ENCODE measurements at regions not wholly inside any gene's neighbourhood (a gene's known extent, or its start where the extent isn't known, plus 50 kb on each side); places are given as distances from the start of the nearest gene placed in this dataset.

- no peak for DNase-seq
- intact Hi-C loops (cut with micrococcal nuclease) = no loop called here
- no peak overlapping the region for H3K27ac Mint-ChIP-seq
- POLR2A ChIA-PET = no interaction called here
- H3K36me3 Mint-ChIP-seq = no peaks in the 10 kb centered on the region
- H3K27me3 Mint-ChIP-seq = no peaks in the 10 kb centered on the region
- H3K4me1 Mint-ChIP-seq (ENCODE audit: low read depth) = no peaks in the 10 kb centered on the region
- no peak overlapping the region for H3K4me3 Mint-ChIP-seq
- peaks cover 8% of the 10 kb centered on the region for H3K9me3 Mint-ChIP-seq
- CTCF ChIA-PET = no interaction called here
Measured at GRCh38 chr5:158544388-158545339, 555.1 kb downstream of the EBF1 start.

- H3K27ac Mint-ChIP-seq = no peak overlapping the region
- H3K36me3 Mint-ChIP-seq = no peaks in the 10 kb centered on the region
- CTCF ChIA-PET = no interaction called here
- no peak overlapping the region for H3K4me3 Mint-ChIP-seq
- POLR2A ChIA-PET = no interaction called here
- intact Hi-C loops (cut with micrococcal nuclease) = no loop called here
- DNase-seq = no peak
- H3K4me1 Mint-ChIP-seq (ENCODE audit: low read depth) = no peaks in the 10 kb centered on the region
- no peaks in the 10 kb centered on the region for H3K27me3 Mint-ChIP-seq
- H3K9me3 Mint-ChIP-seq = peaks cover 8% of the 10 kb centered on the region
Measured at GRCh38 chr5:158543539-158544387, 556.0 kb downstream of the EBF1 start.

DNA sequence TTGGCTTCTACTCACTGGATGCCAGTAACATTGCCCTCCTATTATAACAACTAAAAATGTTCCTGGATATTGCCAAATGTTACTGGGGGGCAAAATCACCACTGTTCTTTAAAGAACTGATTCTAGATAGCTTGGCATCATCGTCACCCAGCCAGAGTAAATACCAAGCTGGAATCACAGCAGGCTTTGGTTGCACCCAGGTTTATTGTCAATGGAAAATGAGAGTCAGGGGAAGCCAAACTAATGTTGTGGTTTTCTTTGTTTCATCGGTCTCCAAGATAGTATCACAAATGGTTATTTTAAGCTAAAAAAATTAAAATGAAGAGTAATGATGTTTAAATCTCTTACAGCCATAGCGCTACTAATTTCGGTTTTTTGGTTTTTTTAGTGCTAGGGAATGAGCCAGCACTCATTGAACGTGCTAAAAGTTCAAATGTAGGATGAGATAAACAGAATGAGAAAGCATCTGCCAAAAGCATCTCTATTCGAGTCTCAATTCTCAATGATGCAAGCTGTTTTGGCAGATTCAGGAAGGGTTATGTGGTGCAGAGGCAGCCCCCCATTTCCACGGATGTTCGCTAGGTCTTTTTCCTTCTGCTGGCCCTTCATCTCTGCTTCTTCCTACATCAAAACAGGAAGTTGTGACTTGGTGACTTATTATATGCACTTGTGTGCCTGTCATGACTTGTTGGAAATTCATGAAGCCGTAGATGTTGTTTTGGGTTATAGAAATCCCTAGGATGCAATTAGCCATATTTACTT lies 558.0 kb downstream of the EBF1 start:
- ChIA-PET CTCF (interaction anchor here (0.9 kb wide), 1 partner anchor 466 kb away, joined by 3 read pairs; no protein-coding TSS in a partner anchor), POLR2A (no interaction called here)
- intact Hi-C loops (cut with micrococcal nuclease) = no loop called here
- peaks cover 1% of the 10 kb centered on the region for H3K27me3 Mint-ChIP-seq
- DNase-seq = no peak
- H3K4me3 Mint-ChIP-seq = no peak overlapping the region
- no peaks in the 10 kb centered on the region for H3K9me3 Mint-ChIP-seq
- H3K36me3 Mint-ChIP-seq = no peaks in the 10 kb centered on the region
- no peaks in the 10 kb centered on the region for H3K4me1 Mint-ChIP-seq (ENCODE audit: low read depth)
- no peak overlapping the region for H3K27ac Mint-ChIP-seq

DNA sequence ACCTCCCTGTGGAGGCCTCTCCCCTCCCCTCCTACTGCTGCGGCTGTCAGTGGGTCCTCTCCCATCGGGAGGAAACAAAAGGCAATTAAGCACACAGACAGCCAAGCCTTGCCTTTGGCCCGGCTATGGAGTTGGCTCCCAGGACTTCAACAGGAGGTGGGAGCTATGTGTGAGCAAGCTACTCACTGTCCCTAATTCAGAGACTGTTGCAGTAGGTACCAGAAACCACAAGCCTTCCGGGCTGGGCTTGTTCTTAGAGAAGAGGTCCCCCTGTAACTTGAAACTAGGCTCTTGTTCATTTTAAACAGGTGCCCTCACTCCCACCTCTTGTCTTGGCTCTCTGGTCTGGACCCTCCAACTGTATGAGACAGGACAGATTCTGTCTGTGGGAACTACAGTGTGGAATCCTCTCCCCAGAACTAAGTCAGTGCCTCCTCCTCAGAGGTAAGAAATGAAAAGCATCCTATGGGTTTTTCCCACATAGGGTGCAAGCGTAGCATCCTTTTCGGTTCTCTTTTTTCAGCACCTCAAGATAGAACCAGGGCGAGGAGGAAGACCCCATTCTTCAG lies 561.1 kb downstream of the EBF1 start:
- peaks cover 1% of the 10 kb centered on the region for H3K27me3 Mint-ChIP-seq
- POLR2A ChIA-PET = no interaction called here
- intact Hi-C loops (cut with micrococcal nuclease) = no loop called here
- H3K4me1 Mint-ChIP-seq (ENCODE audit: low read depth) = no peaks in the 10 kb centered on the region
- H3K9me3 Mint-ChIP-seq = no peaks in the 10 kb centered on the region
- H3K27ac Mint-ChIP-seq = no peak overlapping the region
- H3K36me3 Mint-ChIP-seq = no peaks in the 10 kb centered on the region
- no peak for DNase-seq
- H3K4me3 Mint-ChIP-seq = no peak overlapping the region
- CTCF ChIA-PET = no interaction called here

DNA sequence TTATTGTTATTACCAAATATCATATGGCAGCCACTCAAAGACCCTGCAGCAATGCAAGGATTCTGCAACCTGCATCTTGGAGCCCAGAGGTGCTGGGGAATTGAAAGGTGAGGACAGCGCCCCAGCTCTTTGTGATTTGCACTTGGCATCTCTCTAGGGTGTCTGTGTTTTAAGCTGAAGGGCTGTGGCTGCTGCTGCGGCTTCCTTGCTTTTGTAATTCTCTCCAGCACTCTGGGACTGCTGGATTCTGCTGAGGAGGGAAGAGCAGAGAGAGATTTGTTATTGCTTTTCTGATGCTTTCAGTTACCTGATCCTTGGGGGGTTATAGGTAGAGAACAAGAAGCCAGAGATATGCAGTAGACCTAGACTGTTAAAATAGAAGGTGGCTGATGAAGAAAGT lies 562.4 kb downstream of the EBF1 start:
- Mint-ChIP-seq H3K4me3 (no peak overlapping the region), H3K4me1 (ENCODE audit: low read depth) (no peaks in the 10 kb centered on the region), H3K36me3 (no peaks in the 10 kb centered on the region), H3K9me3 (no peaks in the 10 kb centered on the region), H3K27me3 (peaks cover 1% of the 10 kb centered on the region), H3K27ac (no peak overlapping the region)
- CTCF ChIA-PET = no interaction called here
- no peak for DNase-seq
- POLR2A ChIA-PET = no interaction called here
- intact Hi-C loops (cut with micrococcal nuclease) = no loop called here

DNA sequence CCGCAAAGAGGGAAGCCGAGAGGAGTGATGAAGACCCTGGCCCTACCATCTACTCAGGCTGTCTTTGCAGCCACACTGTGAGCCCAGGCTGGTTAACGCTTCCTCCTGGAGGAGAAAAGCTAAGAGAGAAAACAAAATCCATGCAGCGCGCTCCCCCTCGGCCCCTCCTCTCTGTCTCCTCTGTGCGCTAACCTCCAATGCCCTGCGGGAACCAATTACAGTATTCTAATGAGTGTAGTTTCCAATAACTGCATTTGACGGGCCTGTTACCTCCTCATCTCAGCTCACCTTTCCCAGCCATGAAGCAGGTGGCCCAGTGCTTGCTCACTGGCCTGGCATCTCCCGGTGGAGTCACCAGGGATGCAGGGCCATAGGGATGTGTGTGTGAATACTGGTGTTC lies 565.5 kb downstream of the EBF1 start:
- Mint-ChIP-seq H3K27ac (no peak overlapping the region), H3K4me1 (ENCODE audit: low read depth) (no peaks in the 10 kb centered on the region), H3K4me3 (no peak overlapping the region), H3K27me3 (peaks cover 1% of the 10 kb centered on the region), H3K36me3 (no peaks in the 10 kb centered on the region), H3K9me3 (no peaks in the 10 kb centered on the region)
- ChIA-PET POLR2A (no interaction called here), CTCF (no interaction called here)
- no peak for DNase-seq
- intact Hi-C loops (cut with micrococcal nuclease) = no loop called here

- Mint-ChIP-seq H3K9me3 (no peaks in the 10 kb centered on the region), H3K27ac (no peak overlapping the region), H3K4me3 (no peak overlapping the region), H3K4me1 (ENCODE audit: low read depth) (no peaks in the 10 kb centered on the region), H3K36me3 (no peaks in the 10 kb centered on the region), H3K27me3 (peaks cover 1% of the 10 kb centered on the region)
- POLR2A ChIA-PET = no interaction called here
- intact Hi-C loops (cut with micrococcal nuclease) = no loop called here
- CTCF ChIA-PET = no interaction called here
- DNase-seq = no peak
Measured at GRCh38 chr5:158532739-158533138, 567.0 kb downstream of the EBF1 start.

DNA sequence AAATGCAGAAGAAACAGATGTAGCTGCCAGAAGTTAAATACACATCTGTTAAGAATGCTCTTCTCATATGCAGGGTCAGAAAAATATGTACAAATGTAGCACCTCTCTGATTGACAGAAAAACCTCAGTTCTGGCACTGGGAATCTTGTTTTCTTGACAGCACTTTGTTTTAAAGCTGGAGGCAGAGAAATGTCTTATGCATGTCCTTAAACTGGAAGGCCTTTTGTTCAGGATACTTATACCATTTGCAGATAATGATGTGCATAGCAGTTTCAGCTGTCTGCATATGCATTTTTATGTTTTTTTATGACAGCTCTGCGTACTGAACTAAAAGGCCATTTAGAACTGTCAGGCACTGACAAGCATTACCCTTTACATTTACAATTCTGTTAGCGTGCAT lies 567.9 kb downstream of the EBF1 start:
- H3K4me1 Mint-ChIP-seq (ENCODE audit: low read depth) = no peaks in the 10 kb centered on the region
- H3K27ac Mint-ChIP-seq = no peak overlapping the region
- no peak overlapping the region for H3K4me3 Mint-ChIP-seq
- no peaks in the 10 kb centered on the region for H3K27me3 Mint-ChIP-seq
- ChIA-PET POLR2A (no interaction called here), CTCF (no interaction called here)
- H3K9me3 Mint-ChIP-seq = no peaks in the 10 kb centered on the region
- no peak for DNase-seq
- no peaks in the 10 kb centered on the region for H3K36me3 Mint-ChIP-seq
- intact Hi-C loops (cut with micrococcal nuclease) = no loop called here

- ChIA-PET POLR2A (no interaction called here), CTCF (no interaction called here)
- intact Hi-C loops (cut with micrococcal nuclease) = no loop called here
- H3K27me3 Mint-ChIP-seq = no peaks in the 10 kb centered on the region
- no peaks in the 10 kb centered on the region for H3K36me3 Mint-ChIP-seq
- H3K27ac Mint-ChIP-seq = no peak overlapping the region
- no peak overlapping the region for H3K4me3 Mint-ChIP-seq
- no peaks in the 10 kb centered on the region for H3K4me1 Mint-ChIP-seq (ENCODE audit: low read depth)
- DNase-seq = no peak
- H3K9me3 Mint-ChIP-seq = no peaks in the 10 kb centered on the region
Measured at GRCh38 chr5:158530115-158530514, 569.6 kb downstream of the EBF1 start.

- CTCF ChIA-PET = no interaction called here
- Mint-ChIP-seq H3K9me3 (no peaks in the 10 kb centered on the region), H3K4me1 (ENCODE audit: low read depth) (no peaks in the 10 kb centered on the region), H3K36me3 (no peaks in the 10 kb centered on the region), H3K27me3 (no peaks in the 10 kb centered on the region), H3K4me3 (no peak overlapping the region), H3K27ac (no peak overlapping the region)
- intact Hi-C loops (cut with micrococcal nuclease) = no loop called here
- POLR2A ChIA-PET = no interaction called here
- no peak for DNase-seq
Measured at GRCh38 chr5:158529454-158529853, 570.3 kb downstream of the EBF1 start.

- Mint-ChIP-seq H3K9me3 (no peaks in the 10 kb centered on the region), H3K36me3 (no peaks in the 10 kb centered on the region), H3K4me1 (ENCODE audit: low read depth) (no peaks in the 10 kb centered on the region), H3K27me3 (no peaks in the 10 kb centered on the region), H3K4me3 (no peak overlapping the region), H3K27ac (no peak overlapping the region)
- ChIA-PET POLR2A (no interaction called here), CTCF (no interaction called here)
- intact Hi-C loops (cut with micrococcal nuclease) = no loop called here
- no peak for DNase-seq
Measured at GRCh38 chr5:158525663-158526062, 574.1 kb downstream of the EBF1 start.

DNA sequence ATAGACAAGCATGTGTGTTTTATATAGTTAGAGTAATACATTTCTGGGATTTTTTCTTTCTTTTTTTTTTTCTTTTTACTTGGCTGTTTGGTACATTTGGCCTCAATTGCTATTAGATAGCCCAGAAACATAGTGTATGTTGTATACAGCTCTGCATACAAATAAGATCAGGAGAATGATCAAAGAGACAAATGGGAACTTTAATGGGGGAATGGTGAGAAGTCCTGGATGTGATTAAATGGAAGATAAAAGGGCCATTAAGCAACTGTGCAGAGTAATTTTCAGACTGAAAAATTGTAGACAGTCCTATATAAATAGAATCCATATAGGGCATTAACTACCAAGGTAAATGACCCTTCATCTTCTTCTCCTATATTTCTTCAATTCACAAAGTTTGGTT lies 575.6 kb downstream of the EBF1 start:
- intact Hi-C loops (cut with micrococcal nuclease) = no loop called here
- CTCF ChIA-PET = no interaction called here
- Mint-ChIP-seq H3K27ac (no peak overlapping the region), H3K36me3 (no peaks in the 10 kb centered on the region), H3K4me3 (no peak overlapping the region), H3K27me3 (no peaks in the 10 kb centered on the region), H3K4me1 (ENCODE audit: low read depth) (no peaks in the 10 kb centered on the region), H3K9me3 (no peaks in the 10 kb centered on the region)
- POLR2A ChIA-PET = no interaction called here
- DNase-seq = no peak
